EH (cell line): ENCODE measurements at regions not wholly inside any gene's neighbourhood (a gene's known extent, or its start where the extent isn't known, plus 50 kb on each side); places are given as distances from the start of the nearest gene placed in this dataset.
"Not testable (repeated sequence)": the region's sequence is repeated elsewhere in the genome, so short reads cannot be mapped to it uniquely, and the experiment has no call there.

ENCODE experiments used
- DNase-seq: peaks from one replicate; pipeline ENCODE4 v3.0.0-alpha.2; 2015; ENCODE audit warnings: low read depth

DNA sequence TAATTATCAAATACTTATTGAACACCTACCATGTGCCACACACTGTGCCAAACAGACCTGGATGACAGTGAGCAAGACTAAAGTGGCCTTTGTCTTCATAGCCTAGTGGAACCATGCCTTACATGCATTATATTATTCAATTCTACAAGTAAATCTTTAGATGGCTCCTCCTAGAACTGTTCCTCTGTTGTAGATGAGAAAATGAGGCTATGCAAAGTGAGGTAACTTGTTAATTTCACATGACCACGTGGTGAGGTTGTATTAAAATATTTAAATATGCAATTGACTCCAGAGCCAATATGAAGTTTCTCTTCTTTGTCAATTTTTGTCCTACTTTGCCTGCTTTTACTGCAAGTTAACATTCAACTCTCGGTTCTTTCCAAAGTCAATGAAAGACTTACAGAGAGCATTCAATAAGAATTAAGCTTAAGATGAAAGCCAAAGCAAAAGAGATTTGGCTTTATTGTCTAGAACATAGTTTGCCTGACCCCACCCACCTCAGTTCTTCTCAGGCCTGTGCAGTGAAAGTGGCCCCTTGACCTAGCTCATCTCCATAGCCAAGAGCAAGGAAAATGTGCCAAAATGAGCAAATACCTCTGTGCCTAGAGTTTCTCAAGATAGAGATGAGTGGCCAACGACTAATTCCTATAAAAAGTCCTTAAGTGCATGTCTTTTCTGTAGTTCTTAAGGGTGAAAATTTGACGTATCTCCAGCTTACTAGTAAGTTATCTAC is 263.2 kb upstream of the NFIA start:
- no peak for DNase-seq

DNA sequence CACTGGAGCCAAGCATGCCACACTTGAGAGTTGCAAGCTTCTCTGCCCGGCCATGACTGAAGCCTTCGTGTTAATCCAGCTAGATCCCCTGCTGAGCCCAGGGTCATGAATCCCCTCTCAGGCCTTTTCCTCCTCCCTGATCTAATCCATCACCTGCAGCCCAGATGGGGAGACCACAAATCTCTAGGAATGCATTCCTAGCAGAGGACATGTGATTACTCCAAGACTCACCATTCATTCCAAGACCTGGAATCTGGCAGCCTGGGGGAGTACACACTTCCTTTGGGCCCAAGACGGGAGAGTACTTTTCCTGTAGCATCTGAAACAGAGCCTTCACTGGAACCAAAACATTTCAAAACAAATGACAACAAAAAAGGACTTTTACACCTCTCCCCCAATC is 269.3 kb upstream of the NFIA start:
- DNase-seq = peak; percentile 2

GRCh38 chr1:60809204-60809980 is 273.0 kb upstream of the NFIA start:
- no peak for DNase-seq

DNA sequence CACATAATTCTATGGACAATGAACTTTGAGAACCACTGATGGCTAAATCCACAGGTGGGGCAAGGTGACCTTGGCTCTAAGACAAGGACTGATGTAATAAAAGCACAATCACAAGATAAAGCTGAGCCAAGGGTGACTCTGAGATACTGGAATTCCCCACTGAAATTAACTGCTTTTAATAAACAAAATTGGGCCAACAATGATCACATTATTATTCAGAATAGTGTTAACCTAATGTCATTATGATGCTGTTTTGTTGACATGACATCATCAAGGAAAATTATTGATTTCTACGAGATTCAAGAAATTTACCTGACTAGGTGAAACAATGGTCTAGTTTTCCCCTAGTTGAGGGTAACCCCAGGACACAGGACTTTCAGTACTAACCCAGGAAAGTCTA is 273.7 kb upstream of the NFIA start:
- no peak for DNase-seq

- no peak for DNase-seq
These were observed 279.5 kb upstream of the NFIA start for GRCh38 chr1:60802884-60803283.

- DNase-seq = no peak
These were observed 285.0 kb upstream of the NFIA start for GRCh38 chr1:60797351-60797750.

- DNase-seq = no peak
These were observed 291.1 kb upstream of the NFIA start for GRCh38 chr1:60791226-60791625.

DNA sequence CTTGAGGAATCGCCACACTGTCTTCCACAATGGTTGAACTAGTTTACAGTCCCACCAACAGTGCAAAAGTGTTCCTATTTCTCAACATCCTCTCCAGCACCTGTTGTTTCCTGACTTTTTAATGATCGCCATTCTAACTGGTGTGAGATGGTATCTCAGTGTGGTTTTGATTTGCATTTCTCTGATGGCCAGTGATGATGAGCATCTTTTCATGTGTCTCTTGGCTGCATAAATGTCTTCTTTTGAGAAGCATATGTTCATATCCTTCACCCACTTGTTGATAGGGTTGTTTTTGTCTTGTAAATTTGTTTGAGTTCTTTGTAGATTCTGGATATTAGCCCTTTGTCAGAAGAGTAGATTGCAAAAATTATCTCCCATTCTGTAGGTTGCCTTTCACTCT is 309.3 kb upstream of the NFIA start:
- not testable (repeated sequence) for DNase-seq

GRCh38 chr1:60769082-60769481 is 313.3 kb upstream of the NFIA start:
- DNase-seq = no peak

- DNase-seq = peak; percentile 23
These were observed 317.2 kb upstream of the NFIA start for GRCh38 chr1:60765204-60765603.

DNA sequence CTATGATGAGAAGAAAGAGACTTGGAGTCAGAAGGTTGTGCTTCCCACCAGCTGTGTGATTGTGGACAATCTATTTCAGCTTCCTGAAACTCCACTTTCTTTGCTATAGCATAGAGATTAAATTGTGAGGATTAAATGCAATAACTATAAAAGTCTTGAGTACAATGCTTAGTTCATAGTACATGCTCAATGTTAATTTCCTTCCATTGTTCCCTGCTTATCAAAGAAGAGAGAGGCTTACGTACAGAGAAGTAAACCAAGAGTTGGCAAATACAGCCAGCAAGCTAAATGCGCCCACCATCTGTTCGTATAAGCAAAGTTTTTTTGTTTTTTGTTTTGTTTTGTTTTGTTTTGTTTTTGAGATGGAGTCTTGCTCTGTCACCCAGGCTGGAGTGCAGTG is 317.9 kb upstream of the NFIA start:
- DNase-seq = no peak

DNA sequence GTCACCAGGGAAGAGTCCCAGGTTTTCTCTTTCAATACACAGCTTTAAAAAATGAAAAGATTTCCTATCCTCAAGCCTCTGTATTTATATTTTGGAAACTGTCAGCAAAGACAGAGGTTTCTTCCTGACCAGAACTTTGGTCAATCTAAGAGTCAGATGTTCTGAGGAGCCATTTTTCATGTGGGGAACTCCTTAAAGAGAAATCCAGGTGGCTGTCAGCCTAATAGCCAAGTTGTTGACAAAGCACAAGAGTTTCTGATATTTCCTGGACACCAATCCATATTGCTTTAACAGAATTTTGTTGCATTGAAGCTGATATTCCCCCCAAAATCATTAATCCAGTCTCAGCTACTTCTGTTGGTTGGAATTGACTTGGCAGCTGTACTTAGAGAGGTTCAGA is 318.6 kb upstream of the NFIA start:
- DNase-seq = no peak

GRCh38 chr1:60762911-60763310 is 319.4 kb upstream of the NFIA start:
- DNase-seq = no peak

- peak; percentile 54 for DNase-seq
These were observed 320.2 kb upstream of the NFIA start for GRCh38 chr1:60762176-60762575.

DNA sequence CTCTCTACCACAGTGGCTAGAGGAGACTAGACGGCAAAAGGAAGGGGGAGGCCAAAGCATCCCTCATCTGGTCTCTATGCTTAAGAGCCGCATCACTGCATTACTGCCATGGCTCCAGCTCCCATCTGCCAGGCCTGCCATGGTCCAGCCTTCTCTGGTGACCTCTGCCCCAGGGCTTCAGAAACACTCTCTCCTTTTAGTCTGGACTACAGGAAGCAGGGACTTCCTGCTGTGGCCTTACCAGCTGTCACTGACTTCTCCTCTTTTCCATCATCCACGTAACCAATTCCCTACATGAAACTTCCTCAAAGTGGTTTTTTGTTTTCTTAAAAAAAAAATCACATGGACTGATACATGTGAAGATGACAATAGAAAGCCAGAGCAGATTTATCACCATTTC is 323.1 kb upstream of the NFIA start:
- DNase-seq = no peak

- no peak for DNase-seq
These were observed 324.9 kb upstream of the NFIA start for GRCh38 chr1:60757485-60757884.

DNA sequence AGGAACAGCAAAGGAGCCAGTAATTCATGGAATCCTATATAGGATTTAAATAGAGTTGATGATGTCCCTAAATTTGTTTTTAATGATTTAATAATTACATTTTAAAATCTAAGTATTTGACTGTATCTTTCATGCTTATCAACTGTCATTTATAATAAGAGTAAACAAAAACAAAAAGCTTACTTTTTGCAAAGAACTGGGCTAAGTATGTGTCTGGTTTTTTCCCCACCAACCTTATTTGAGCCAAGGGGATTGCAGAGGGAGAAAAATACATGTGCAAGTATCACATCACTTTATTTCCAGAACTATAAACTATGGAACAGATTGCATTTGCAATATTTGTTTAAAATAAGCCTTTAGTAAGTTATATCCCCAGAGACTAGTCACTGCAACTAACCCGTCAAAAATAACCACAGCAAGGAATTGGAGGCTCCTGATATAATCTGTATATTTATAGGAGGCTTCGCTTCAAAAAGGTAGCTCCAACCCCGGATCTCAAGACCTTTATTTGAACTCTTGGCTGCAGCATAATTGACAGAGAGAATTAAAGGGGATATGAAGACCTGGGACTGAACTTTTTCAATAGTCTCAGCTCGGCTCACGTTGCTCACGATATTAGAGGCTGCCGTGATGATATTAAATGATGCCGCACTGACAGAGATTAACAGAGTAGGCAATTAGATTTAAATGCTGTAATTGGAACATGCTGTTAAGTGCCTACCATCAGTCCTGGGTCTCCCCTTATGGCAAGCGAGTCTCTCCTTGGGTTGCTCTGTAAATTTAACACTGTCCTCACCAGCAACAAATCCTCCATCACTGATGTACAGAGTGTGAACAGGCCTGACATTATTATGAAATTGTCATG is 329.1 kb upstream of the NFIA start:
- no peak for DNase-seq

DNA sequence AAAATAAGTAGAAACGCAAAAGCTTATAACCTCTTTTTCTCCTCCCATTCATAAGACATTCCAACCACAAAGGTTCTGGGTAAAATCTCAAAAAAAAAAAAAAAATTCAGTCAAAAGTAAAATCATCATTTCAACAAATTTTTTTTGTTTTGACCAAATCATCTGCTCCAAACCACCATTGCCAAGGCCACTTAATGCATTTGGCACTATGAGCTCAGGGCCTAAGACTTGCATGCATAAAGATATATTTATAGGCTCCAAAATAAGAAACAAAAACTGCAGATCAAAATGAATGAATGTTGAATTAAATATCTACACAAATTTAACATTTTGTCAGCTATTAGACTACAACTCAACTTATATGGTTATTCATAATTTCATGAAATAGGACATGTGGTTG is 331.1 kb upstream of the NFIA start:
- DNase-seq = no peak

- no peak for DNase-seq
These were observed 335.0 kb upstream of the NFIA start for GRCh38 chr1:60747353-60747752.

- DNase-seq = no peak
These were observed 336.0 kb upstream of the NFIA start for GRCh38 chr1:60746278-60746791.

DNA sequence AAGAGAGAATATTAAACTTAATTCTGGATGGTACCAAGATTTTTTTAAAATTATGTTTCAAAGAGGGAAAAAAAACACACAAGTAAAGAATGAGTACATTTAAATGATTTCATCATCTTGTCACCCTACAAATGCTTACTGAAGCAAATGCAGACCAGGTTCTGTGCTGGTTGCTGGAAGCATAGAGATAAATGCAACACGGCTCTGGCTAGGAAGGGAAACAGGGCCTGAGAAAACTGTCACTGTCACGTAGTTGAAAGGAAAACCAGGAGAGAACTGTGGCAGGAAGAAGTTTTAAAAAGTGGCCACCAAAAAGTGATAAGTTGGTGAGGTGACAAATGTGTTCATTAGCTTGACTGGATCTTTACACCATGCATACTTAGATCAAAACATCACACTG is 336.9 kb upstream of the NFIA start:
- no peak for DNase-seq

DNA sequence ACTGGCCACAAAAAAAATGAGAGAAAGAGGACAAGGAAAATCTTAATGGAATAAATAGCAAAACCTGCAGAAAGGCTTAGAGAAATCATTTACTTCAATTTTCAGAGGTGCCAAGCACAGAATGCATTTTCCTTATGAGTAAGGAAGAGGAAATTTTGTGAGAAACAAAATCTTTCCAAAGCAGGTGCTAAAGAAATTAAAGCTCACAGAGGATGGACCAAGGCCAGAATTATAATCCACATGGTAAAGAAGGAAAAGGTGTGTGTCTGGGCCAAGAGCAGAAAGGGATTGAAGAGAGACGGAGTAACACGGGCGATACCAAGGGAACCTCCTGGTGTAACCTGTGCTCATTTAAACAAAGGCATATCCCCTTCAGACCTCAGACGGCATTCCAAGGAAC is 340.0 kb upstream of the NFIA start:
- DNase-seq = no peak

DNA sequence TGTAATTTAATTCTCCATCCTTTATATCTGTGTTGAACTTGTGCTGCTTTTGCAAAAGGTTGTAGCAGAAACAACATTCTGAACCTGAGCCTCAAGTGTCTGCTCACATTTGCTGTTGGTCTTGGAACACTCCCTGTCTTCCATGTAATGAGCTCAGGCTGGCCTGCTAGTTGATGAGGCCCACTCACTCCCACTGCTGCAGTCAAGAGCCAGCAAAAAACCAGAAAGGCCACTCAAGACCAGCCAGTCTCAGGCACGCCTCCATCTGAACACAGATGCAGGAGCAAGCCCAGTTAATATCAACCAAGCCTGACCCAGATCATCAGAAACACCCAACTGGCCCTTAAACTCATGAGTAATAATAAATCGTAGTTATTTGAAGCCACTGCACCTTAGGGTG is 342.2 kb upstream of the NFIA start:
- DNase-seq = no peak
